Tibial nerve (tissue), 4 donors: ENCODE measurements at regions not wholly inside any gene's neighbourhood (a gene's known extent, or its start where the extent isn't known, plus 50 kb on each side); places are given as distances from the start of the nearest gene placed in this dataset.

Experiments used
- EP300 ChIP-seq, 2 donors: sonication (generic); formaldehyde crosslinking; IDR thresholded peaks; one replicate each; pipeline ENCODE4 v1.6.1; 2017; ENCODE audit warnings: antibody characterized with exemption in 2 of 2, mild to moderate bottlenecking in 1 of 2
- POLR2A ChIP-seq, 2 donors: fragments of 450-650 bp; IDR thresholded peaks; one replicate each; pipeline ENCODE4 v1.6.1; 2017; ENCODE audit warnings: antibody characterized with exemption in 2 of 2, mild to moderate bottlenecking in 2 of 2, moderate library complexity in 2 of 2
- TF ChIP-seq, protein P1 (sequence below), 5 experiments: fragments of 200-600 bp in 3 of 5; fragments of 450-650 bp in 2 of 5; sonication (generic) in 3 of 5; IDR thresholded peaks; one replicate each; pipeline ENCODE4 v1.5.1; 2016 to 2019; ENCODE audit warnings: antibody characterized with exemption in 5 of 5, mild to moderate bottlenecking in 3 of 5, moderate library complexity in 2 of 5

DNA sequence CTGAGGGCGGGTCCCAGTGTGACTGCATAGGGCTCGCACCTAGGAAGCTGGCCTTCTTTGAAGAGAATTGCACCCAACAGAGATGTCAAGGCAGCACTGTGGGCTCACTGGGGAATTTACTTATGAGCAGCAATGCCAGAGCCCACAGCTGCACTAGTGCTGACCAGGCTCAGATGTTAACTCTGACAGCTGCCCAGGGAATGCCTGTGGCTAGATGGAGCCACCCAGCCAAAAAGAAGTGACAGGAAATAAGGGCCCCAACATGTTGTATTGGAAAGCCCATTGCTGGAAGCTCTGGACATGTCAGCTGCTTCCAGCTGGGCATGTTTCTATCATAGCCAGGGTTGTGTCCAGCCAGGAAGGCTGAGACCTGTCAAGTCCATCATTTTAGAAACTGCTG is 90.9 kb upstream of the ZNF280D start:
- TF ChIP-seq, protein P1, sequence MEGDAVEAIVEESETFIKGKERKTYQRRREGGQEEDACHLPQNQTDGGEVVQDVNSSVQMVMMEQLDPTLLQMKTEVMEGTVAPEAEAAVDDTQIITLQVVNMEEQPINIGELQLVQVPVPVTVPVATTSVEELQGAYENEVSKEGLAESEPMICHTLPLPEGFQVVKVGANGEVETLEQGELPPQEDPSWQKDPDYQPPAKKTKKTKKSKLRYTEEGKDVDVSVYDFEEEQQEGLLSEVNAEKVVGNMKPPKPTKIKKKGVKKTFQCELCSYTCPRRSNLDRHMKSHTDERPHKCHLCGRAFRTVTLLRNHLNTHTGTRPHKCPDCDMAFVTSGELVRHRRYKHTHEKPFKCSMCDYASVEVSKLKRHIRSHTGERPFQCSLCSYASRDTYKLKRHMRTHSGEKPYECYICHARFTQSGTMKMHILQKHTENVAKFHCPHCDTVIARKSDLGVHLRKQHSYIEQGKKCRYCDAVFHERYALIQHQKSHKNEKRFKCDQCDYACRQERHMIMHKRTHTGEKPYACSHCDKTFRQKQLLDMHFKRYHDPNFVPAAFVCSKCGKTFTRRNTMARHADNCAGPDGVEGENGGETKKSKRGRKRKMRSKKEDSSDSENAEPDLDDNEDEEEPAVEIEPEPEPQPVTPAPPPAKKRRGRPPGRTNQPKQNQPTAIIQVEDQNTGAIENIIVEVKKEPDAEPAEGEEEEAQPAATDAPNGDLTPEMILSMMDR (IDR thresholded peaks at IDR 0.05), result no peak
- TF ChIP-seq POLR2A (IDR thresholded peaks at IDR 0.05), result no peak
- TF ChIP-seq EP300 (IDR thresholded peaks at IDR 0.05), result no peak
